Midbrain (tissue), 1 donor: ENCODE measurements at regions not wholly inside any gene's neighbourhood (a gene's known extent, or its start where the extent isn't known, plus 50 kb on each side); places are given as distances from the start of the nearest gene placed in this dataset.

Source experiments
- DNase-seq: peaks from one replicate; lab custom pipeline; 2025; lab: John Stamatoyannopoulos, UW

- DNase-seq = no peak
Observed at GRCh38 chr21:15370462-15370975, 305.7 kb upstream of the NRIP1 start.

- DNase-seq = no peak
Observed at GRCh38 chr21:15373941-15374340, 309.1 kb upstream of the NRIP1 start.

- no peak for DNase-seq
Observed at GRCh38 chr21:15379776-15380175, 315.0 kb upstream of the NRIP1 start.

- no peak for DNase-seq
Observed at GRCh38 chr21:15383588-15383987, 318.8 kb upstream of the NRIP1 start.

GRCh38 chr21:15390049-15390448 is 325.2 kb upstream of the NRIP1 start:
- DNase-seq = no peak

- DNase-seq = no peak
Observed at GRCh38 chr21:15397258-15397657, 332.5 kb upstream of the NRIP1 start.

- no peak for DNase-seq
Observed at GRCh38 chr21:15400905-15401304, 328.9 kb upstream of the USP25 start.

- DNase-seq = no peak
Observed at GRCh38 chr21:15401331-15401730, 328.5 kb upstream of the USP25 start.

GRCh38 chr21:15405214-15405613 is 324.6 kb upstream of the USP25 start:
- DNase-seq = no peak

GRCh38 chr21:15406791-15407190 is 323.0 kb upstream of the USP25 start:
- DNase-seq = no peak

GRCh38 chr21:15407585-15407984 is 322.2 kb upstream of the USP25 start:
- DNase-seq = no peak

GRCh38 chr21:15408089-15408488 is 321.7 kb upstream of the USP25 start:
- no peak for DNase-seq

GRCh38 chr21:15409031-15409430 is 320.8 kb upstream of the USP25 start:
- no peak for DNase-seq

GRCh38 chr21:15410853-15411252 is 318.9 kb upstream of the USP25 start:
- DNase-seq = no peak

- DNase-seq = no peak
Observed at GRCh38 chr21:15414057-15414456, 315.7 kb upstream of the USP25 start.

GRCh38 chr21:15415541-15416261 is 314.1 kb upstream of the USP25 start:
- no peak for DNase-seq

- DNase-seq = no peak
Observed at GRCh38 chr21:15421441-15421881, 308.3 kb upstream of the USP25 start.

GRCh38 chr21:15421947-15422346 is 307.8 kb upstream of the USP25 start:
- DNase-seq = no peak

GRCh38 chr21:15422783-15423182 is 307.0 kb upstream of the USP25 start:
- no peak for DNase-seq

- DNase-seq = no peak
Observed at GRCh38 chr21:15423676-15424445, 305.9 kb upstream of the USP25 start.

GRCh38 chr21:15425049-15425448 is 304.7 kb upstream of the USP25 start:
- DNase-seq = no peak

- no peak for DNase-seq
Observed at GRCh38 chr21:15430023-15430422, 299.8 kb upstream of the USP25 start.

- DNase-seq = no peak
Observed at GRCh38 chr21:15430577-15430976, 299.2 kb upstream of the USP25 start.
